ENCODE measurements at regions not wholly inside any gene's neighbourhood (a gene's known extent, or its start where the extent isn't known, plus 50 kb on each side); places are given as distances from the start of the nearest gene placed in this dataset.
A peak's percentile ranks its signal among the peaks of the same experiment; 100 is the strongest.
"Not testable (repeated sequence)": the region's sequence is repeated elsewhere in the genome, so short reads cannot be mapped to it uniquely, and the experiment has no call there.

- Histone ChIP-seq H3K9ac (ENCODE audit: low read depth, low read length, poor library complexity) (no peak overlapping the region), H2BK15ac (ENCODE audit: low read length) (no peak overlapping the region), H3K4me2 (ENCODE audit: insufficient read depth, low read length, poor library complexity, severe bottlenecking) (no peak overlapping the region), H3K27me3 (ENCODE audit: control insufficient read depth in 3 of 3, insufficient read depth in 3 of 3, low read depth in 1 of 3, low read length in 3 of 3) (no peaks in the 10 kb centered on the region), H3K14ac (ENCODE audit: low read length) (no peak overlapping the region), H3K36me3 (replicated peaks in 1 of 2; ENCODE audit: control insufficient read depth in 2 of 2, insufficient read depth in 2 of 2, low read length in 2 of 2) (no peaks in the 10 kb centered on the region), H3K4ac (ENCODE audit: low read length) (no peak overlapping the region), H2AK5ac (ENCODE audit: low read depth, low read length) (no peak overlapping the region), H3K23ac (ENCODE audit: low read depth, low read length, poor library complexity) (no peak overlapping the region), H3K9me3 (replicated peaks in 1 of 2; ENCODE audit: control insufficient read depth in 2 of 2, insufficient read depth in 1 of 2, low read depth in 1 of 2, low read length in 2 of 2) (peaks cover 0 to 4% of the 10 kb centered on the region in 2 donors), H4K91ac (ENCODE audit: low read depth, low read length, poor library complexity) (no peak overlapping the region), H2AFZ (ENCODE audit: low read length) (no peak overlapping the region), H3K18ac (ENCODE audit: low read length) (no peak overlapping the region), H2BK120ac (ENCODE audit: low read depth, low read length) (no peak overlapping the region), H3K79me1 (ENCODE audit: low read depth, low read length) (no peaks in the 10 kb centered on the region), H3K27ac (replicated peaks; ENCODE audit: low read length) (no peak overlapping the region), H3K4me3 (ENCODE audit: low read length in 2 of 2) (no peak overlapping the region), H3K4me1 (ENCODE audit: control insufficient read depth in 2 of 2, insufficient read depth in 1 of 2, low read depth in 1 of 2, low read length in 2 of 2) (no peaks in the 10 kb centered on the region), H2BK5ac (ENCODE audit: low read length) (no peak overlapping the region), H4K8ac (ENCODE audit: low read depth, low read length) (no peak overlapping the region), H2BK12ac (ENCODE audit: low read length) (no peak overlapping the region)
- no CpG with 5 or more reads among the region's 2 CpGs for WGBS, 2 donors (ENCODE audit: extremely low coverage in 2 of 2, insufficient read length in 2 of 2, insufficient replicate concordance in 1 of 2)
- DNase-seq (ENCODE audit: low spot score): no peak
These were observed 234.6 kb upstream of the CBLB start for GRCh38 chr3:106103383-106103782.

- H3K27ac ChIP-seq (replicated peaks; ENCODE audit: low read length): no peak overlapping the region
- no peaks in the 10 kb centered on the region for H3K27me3 ChIP-seq (ENCODE audit: control insufficient read depth in 3 of 3, insufficient read depth in 3 of 3, low read depth in 1 of 3, low read length in 3 of 3)
- no peak overlapping the region for H3K9ac ChIP-seq (ENCODE audit: low read depth, low read length, poor library complexity)
- no peak for DNase-seq (ENCODE audit: low spot score)
- no CpG with 5 or more reads among the region's 4 CpGs for WGBS, 2 donors (ENCODE audit: extremely low coverage in 2 of 2, insufficient read length in 2 of 2, insufficient replicate concordance in 1 of 2)
- H3K4me1 ChIP-seq (ENCODE audit: control insufficient read depth in 2 of 2, insufficient read depth in 1 of 2, low read depth in 1 of 2, low read length in 2 of 2): no peaks in the 10 kb centered on the region
- H3K9me3 ChIP-seq (replicated peaks in 1 of 2; ENCODE audit: control insufficient read depth in 2 of 2, insufficient read depth in 1 of 2, low read depth in 1 of 2, low read length in 2 of 2): peaks cover 0 to 4% of the 10 kb centered on the region in 2 donors
- no peak overlapping the region for H2BK12ac ChIP-seq (ENCODE audit: low read length)
- H2BK5ac ChIP-seq (ENCODE audit: low read length): no peak overlapping the region
- H3K4me3 ChIP-seq (ENCODE audit: low read length in 2 of 2): peak overlapping the region in 1 of 2 donors; percentile 11
- no peak overlapping the region for H4K91ac ChIP-seq (ENCODE audit: low read depth, low read length, poor library complexity)
- H2BK120ac ChIP-seq (ENCODE audit: low read depth, low read length): no peak overlapping the region
- no peak overlapping the region for H3K14ac ChIP-seq (ENCODE audit: low read length)
- no peak overlapping the region for H3K23ac ChIP-seq (ENCODE audit: low read depth, low read length, poor library complexity)
- H3K4me2 ChIP-seq (ENCODE audit: insufficient read depth, low read length, poor library complexity, severe bottlenecking): no peak overlapping the region
- no peak overlapping the region for H2AK5ac ChIP-seq (ENCODE audit: low read depth, low read length)
- no peaks in the 10 kb centered on the region for H3K36me3 ChIP-seq (replicated peaks in 1 of 2; ENCODE audit: control insufficient read depth in 2 of 2, insufficient read depth in 2 of 2, low read length in 2 of 2)
- no peak overlapping the region for H3K4ac ChIP-seq (ENCODE audit: low read length)
- H3K79me1 ChIP-seq (ENCODE audit: low read depth, low read length): no peaks in the 10 kb centered on the region
- no peak overlapping the region for H4K8ac ChIP-seq (ENCODE audit: low read depth, low read length)
- no peak overlapping the region for H2AFZ ChIP-seq (ENCODE audit: low read length)
- no peak overlapping the region for H3K18ac ChIP-seq (ENCODE audit: low read length)
- no peak overlapping the region for H2BK15ac ChIP-seq (ENCODE audit: low read length)
These were observed 235.3 kb upstream of the CBLB start for GRCh38 chr3:106104078-106104477.

- no peak overlapping the region for H2BK5ac ChIP-seq (ENCODE audit: low read length)
- no peak overlapping the region for H4K8ac ChIP-seq (ENCODE audit: low read depth, low read length)
- no peaks in the 10 kb centered on the region for H3K36me3 ChIP-seq (replicated peaks in 1 of 2; ENCODE audit: control insufficient read depth in 2 of 2, insufficient read depth in 2 of 2, low read length in 2 of 2)
- H3K79me1 ChIP-seq (ENCODE audit: low read depth, low read length): no peaks in the 10 kb centered on the region
- DNase-seq (ENCODE audit: low spot score): no peak
- no peak overlapping the region for H4K91ac ChIP-seq (ENCODE audit: low read depth, low read length, poor library complexity)
- H3K18ac ChIP-seq (ENCODE audit: low read length): no peak overlapping the region
- H3K4me3 ChIP-seq (ENCODE audit: low read length in 2 of 2): no peak overlapping the region
- WGBS, 2 donors (ENCODE audit: extremely low coverage in 2 of 2, insufficient read length in 2 of 2, insufficient replicate concordance in 1 of 2): no CpG with 5 or more reads among the region's 2 CpGs
- no peak overlapping the region for H3K23ac ChIP-seq (ENCODE audit: low read depth, low read length, poor library complexity)
- no peak overlapping the region for H2AK5ac ChIP-seq (ENCODE audit: low read depth, low read length)
- no peak overlapping the region for H2BK12ac ChIP-seq (ENCODE audit: low read length)
- H2BK120ac ChIP-seq (ENCODE audit: low read depth, low read length): no peak overlapping the region
- H3K4ac ChIP-seq (ENCODE audit: low read length): no peak overlapping the region
- no peak overlapping the region for H3K14ac ChIP-seq (ENCODE audit: low read length)
- H3K4me1 ChIP-seq (ENCODE audit: control insufficient read depth in 2 of 2, insufficient read depth in 1 of 2, low read depth in 1 of 2, low read length in 2 of 2): no peaks in the 10 kb centered on the region
- peaks cover 0 to 4% of the 10 kb centered on the region in 2 donors for H3K9me3 ChIP-seq (replicated peaks in 1 of 2; ENCODE audit: control insufficient read depth in 2 of 2, insufficient read depth in 1 of 2, low read depth in 1 of 2, low read length in 2 of 2)
- H3K27ac ChIP-seq (replicated peaks; ENCODE audit: low read length): no peak overlapping the region
- no peak overlapping the region for H2BK15ac ChIP-seq (ENCODE audit: low read length)
- H3K9ac ChIP-seq (ENCODE audit: low read depth, low read length, poor library complexity): no peak overlapping the region
- no peak overlapping the region for H3K4me2 ChIP-seq (ENCODE audit: insufficient read depth, low read length, poor library complexity, severe bottlenecking)
- no peak overlapping the region for H2AFZ ChIP-seq (ENCODE audit: low read length)
- H3K27me3 ChIP-seq (ENCODE audit: control insufficient read depth in 3 of 3, insufficient read depth in 3 of 3, low read depth in 1 of 3, low read length in 3 of 3): no peaks in the 10 kb centered on the region
These were observed 240.1 kb upstream of the CBLB start for GRCh38 chr3:106108925-106109324.

- H3K9me3 ChIP-seq (replicated peaks in 1 of 2; ENCODE audit: control insufficient read depth in 2 of 2, insufficient read depth in 1 of 2, low read depth in 1 of 2, low read length in 2 of 2); DNase-seq (ENCODE audit: low spot score); H2BK120ac ChIP-seq (ENCODE audit: low read depth, low read length); H2AFZ ChIP-seq (ENCODE audit: low read length); H3K4me2 ChIP-seq (ENCODE audit: insufficient read depth, low read length, poor library complexity, severe bottlenecking); H3K4me3 ChIP-seq (ENCODE audit: low read length in 2 of 2); H2BK5ac ChIP-seq (ENCODE audit: low read length); H3K27ac ChIP-seq (replicated peaks; ENCODE audit: low read length); H3K4ac ChIP-seq (ENCODE audit: low read length); H3K18ac ChIP-seq (ENCODE audit: low read length); H4K8ac ChIP-seq (ENCODE audit: low read depth, low read length); H2AK5ac ChIP-seq (ENCODE audit: low read depth, low read length); H4K91ac ChIP-seq (ENCODE audit: low read depth, low read length, poor library complexity); H3K79me1 ChIP-seq (ENCODE audit: low read depth, low read length); H3K36me3 ChIP-seq (replicated peaks in 1 of 2; ENCODE audit: control insufficient read depth in 2 of 2, insufficient read depth in 2 of 2, low read length in 2 of 2); H3K9ac ChIP-seq (ENCODE audit: low read depth, low read length, poor library complexity); H2BK12ac ChIP-seq (ENCODE audit: low read length); H2BK15ac ChIP-seq (ENCODE audit: low read length); H3K4me1 ChIP-seq (ENCODE audit: control insufficient read depth in 2 of 2, insufficient read depth in 1 of 2, low read depth in 1 of 2, low read length in 2 of 2); H3K14ac ChIP-seq (ENCODE audit: low read length); H3K27me3 ChIP-seq (ENCODE audit: control insufficient read depth in 3 of 3, insufficient read depth in 3 of 3, low read depth in 1 of 3, low read length in 3 of 3); H3K23ac ChIP-seq (ENCODE audit: low read depth, low read length, poor library complexity): not testable (repeated sequence)
- WGBS, 2 donors (ENCODE audit: extremely low coverage in 2 of 2, insufficient read length in 2 of 2, insufficient replicate concordance in 1 of 2): no CpG with 5 or more reads among the region's 26 CpGs
These were observed 243.7 kb upstream of the CBLB start for GRCh38 chr3:106112561-106112960.

Measured in neuronal stem cell (in vitro differentiated cells).